ENCODE measurements at regions not wholly inside any gene's neighbourhood (a gene's known extent, or its start where the extent isn't known, plus 50 kb on each side); places are given as distances from the start of the nearest gene placed in this dataset.

DNA sequence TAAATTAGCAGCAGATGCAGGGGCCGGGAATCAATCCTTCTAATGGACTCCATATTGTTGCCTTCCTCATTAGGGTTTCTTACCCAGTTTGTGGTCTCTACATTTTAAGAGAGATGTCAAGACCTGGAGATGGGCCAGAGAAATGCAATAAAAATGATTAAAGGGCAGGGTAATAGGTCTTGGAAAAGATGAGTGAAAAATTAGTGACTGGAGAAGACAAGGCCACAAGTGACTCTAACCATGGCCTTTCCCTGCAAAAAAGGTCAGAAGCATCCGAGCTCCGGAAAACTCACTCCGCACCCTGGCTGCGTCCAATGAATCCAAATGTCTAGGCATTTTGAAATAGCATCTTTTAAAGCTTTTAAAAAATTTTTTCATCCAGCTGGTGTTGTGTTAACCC, 152.8 kb downstream of the ARRDC4 start:
- TF ChIP-seq POLR2A (IDR thresholded peaks at IDR 0.05) = no peak
- TF ChIP-seq, protein P1, sequence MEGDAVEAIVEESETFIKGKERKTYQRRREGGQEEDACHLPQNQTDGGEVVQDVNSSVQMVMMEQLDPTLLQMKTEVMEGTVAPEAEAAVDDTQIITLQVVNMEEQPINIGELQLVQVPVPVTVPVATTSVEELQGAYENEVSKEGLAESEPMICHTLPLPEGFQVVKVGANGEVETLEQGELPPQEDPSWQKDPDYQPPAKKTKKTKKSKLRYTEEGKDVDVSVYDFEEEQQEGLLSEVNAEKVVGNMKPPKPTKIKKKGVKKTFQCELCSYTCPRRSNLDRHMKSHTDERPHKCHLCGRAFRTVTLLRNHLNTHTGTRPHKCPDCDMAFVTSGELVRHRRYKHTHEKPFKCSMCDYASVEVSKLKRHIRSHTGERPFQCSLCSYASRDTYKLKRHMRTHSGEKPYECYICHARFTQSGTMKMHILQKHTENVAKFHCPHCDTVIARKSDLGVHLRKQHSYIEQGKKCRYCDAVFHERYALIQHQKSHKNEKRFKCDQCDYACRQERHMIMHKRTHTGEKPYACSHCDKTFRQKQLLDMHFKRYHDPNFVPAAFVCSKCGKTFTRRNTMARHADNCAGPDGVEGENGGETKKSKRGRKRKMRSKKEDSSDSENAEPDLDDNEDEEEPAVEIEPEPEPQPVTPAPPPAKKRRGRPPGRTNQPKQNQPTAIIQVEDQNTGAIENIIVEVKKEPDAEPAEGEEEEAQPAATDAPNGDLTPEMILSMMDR (IDR thresholded peaks at IDR 0.05) = no peak

Measured in esophagus squamous epithelium (tissue), 4 donors.